ENCODE measurements at regions not wholly inside any gene's neighbourhood (a gene's known extent, or its start where the extent isn't known, plus 50 kb on each side); places are given as distances from the start of the nearest gene placed in this dataset.
A peak's percentile ranks its signal among the peaks of the same experiment; 100 is the strongest.

DNA sequence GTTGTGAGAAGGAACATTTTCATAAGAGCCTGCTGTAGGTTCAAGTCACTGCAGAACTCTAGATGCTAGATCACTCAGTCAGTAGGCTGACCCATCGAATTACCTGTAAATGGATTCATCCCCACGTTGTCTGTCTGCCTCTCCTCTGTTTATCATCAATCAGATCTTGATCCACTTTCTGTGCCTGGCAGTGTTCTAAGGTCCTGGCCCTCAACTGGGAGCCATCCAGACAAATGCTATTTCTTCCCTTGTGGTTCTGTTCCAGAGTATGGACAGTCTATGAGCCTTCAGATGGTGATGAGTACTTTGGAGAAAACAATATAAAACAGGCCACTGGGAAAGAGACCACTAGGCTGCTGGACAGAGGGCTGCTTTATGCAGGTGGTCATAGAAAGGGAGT, 699.4 kb upstream of the TMEM132C start:
- Mint-ChIP-seq H3K4me1 (no peaks in the 10 kb centered on the region), H3K4me3 (no peak overlapping the region), H3K27me3 (no peaks in the 10 kb centered on the region), H3K27ac (ENCODE audit: low read depth) (peak overlapping the region; percentile 79), H3K36me3 (ENCODE audit: insufficient read depth) (peaks cover 5% of the 10 kb centered on the region), H3K9me3 (peaks cover 32% of the 10 kb centered on the region)
- no peak for ATAC-seq (replicated peaks; ENCODE audit: extremely low read depth, poor library complexity, severe bottlenecking)
- no peak for DNase-seq (ENCODE audit: low spot score in 2 of 2)

DNA sequence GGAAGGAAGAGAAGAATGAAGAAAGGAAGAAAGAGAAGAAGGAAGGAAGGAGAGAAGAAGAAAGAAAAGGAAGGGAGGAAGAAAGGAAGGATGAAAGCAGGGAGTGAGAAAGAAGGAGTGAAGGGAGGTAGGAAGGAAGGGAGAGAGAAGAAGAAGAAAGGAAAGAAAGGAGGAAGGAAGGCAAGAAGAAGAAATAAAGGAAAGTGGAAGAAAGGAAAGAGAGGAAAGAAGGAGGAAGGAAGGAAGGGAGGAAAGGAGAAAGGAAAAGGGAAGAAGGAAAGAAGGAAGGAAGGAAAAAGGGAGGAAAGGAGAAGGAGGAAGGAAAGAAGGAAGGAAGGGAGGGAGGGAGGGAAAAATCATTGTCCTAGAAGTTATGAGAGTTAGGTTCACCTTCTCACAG, 696.6 kb upstream of the TMEM132C start:
- peaks cover 6% of the 10 kb centered on the region for H3K27me3 Mint-ChIP-seq
- H3K9me3 Mint-ChIP-seq, result peaks cover 30% of the 10 kb centered on the region
- DNase-seq (ENCODE audit: low spot score in 2 of 2) (no peak), ATAC-seq (replicated peaks; ENCODE audit: extremely low read depth, poor library complexity, severe bottlenecking) (no peak)
- no peaks in the 10 kb centered on the region for H3K4me1 Mint-ChIP-seq
- no peak overlapping the region for H3K4me3 Mint-ChIP-seq
- H3K36me3 Mint-ChIP-seq (ENCODE audit: insufficient read depth), result peaks cover 5% of the 10 kb centered on the region
- H3K27ac Mint-ChIP-seq (ENCODE audit: low read depth), result no peak overlapping the region

DNA sequence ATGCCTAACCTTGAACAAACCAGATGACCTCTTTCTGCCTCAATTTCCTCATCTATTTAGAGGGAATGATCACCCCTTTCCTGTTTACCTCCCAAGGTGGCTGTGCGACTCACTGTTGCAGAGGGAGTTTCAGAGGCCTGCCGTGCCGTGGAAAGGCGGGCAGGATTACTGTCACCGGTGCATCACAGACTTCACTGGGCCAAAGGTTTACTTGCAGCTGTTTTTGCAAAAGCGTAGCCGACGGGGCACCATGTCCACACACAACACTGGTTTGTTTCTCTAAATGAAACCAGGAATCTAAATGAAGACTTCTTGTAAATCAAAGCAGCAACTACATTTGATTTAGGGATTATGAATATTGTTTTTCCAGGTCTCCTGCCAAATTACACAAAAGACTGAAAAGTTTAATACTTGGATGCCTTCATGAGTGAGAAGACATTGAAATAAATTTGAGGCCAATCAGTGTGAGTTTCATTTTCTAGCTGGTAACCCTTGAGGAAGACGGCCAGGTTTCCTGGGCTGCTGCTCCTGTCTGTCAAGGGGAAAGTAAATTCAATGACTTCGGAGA, 696.1 kb upstream of the TMEM132C start:
- Mint-ChIP-seq H3K4me3 (no peak overlapping the region), H3K4me1 (no peaks in the 10 kb centered on the region), H3K27me3 (peaks cover 9% of the 10 kb centered on the region), H3K36me3 (ENCODE audit: insufficient read depth) (peaks cover 5% of the 10 kb centered on the region), H3K27ac (ENCODE audit: low read depth) (no peak overlapping the region), H3K9me3 (peaks cover 32% of the 10 kb centered on the region)
- ATAC-seq (replicated peaks; ENCODE audit: extremely low read depth, poor library complexity, severe bottlenecking), result no peak
- DNase-seq (ENCODE audit: low spot score in 2 of 2), result no peak

DNA sequence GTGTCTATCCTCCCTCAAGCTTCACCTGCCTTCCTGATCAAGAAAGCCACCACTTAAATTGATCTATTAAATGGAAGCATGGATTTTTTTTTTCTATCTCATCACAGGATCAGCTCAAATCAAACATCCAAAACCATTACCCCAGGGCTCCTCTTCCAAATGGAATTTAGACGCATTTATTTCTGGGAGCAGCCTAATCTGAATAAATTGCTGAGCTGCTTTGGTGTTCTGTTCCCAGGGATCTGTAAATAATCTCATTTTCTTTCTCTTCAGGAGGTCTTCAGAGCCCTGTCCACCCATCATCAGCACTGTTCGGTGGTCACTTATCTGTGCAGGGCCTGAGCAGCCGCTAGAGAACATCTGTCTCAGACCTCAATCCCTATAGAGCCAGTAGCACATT, 695.4 kb upstream of the TMEM132C start:
- peaks cover 5% of the 10 kb centered on the region for H3K36me3 Mint-ChIP-seq (ENCODE audit: insufficient read depth)
- DNase-seq (ENCODE audit: low spot score in 2 of 2) (no peak), ATAC-seq (replicated peaks; ENCODE audit: extremely low read depth, poor library complexity, severe bottlenecking) (no peak)
- H3K27ac Mint-ChIP-seq (ENCODE audit: low read depth), result no peak overlapping the region
- no peak overlapping the region for H3K4me3 Mint-ChIP-seq
- peaks cover 32% of the 10 kb centered on the region for H3K9me3 Mint-ChIP-seq
- H3K4me1 Mint-ChIP-seq, result no peaks in the 10 kb centered on the region
- H3K27me3 Mint-ChIP-seq, result peaks cover 9% of the 10 kb centered on the region

GRCh38 chr12:127579446-127579845, 687.5 kb upstream of the TMEM132C start:
- Mint-ChIP-seq H3K4me3 (no peak overlapping the region), H3K9me3 (peaks cover 6% of the 10 kb centered on the region), H3K27ac (ENCODE audit: low read depth) (no peak overlapping the region), H3K4me1 (no peaks in the 10 kb centered on the region), H3K27me3 (peaks cover 9% of the 10 kb centered on the region), H3K36me3 (ENCODE audit: insufficient read depth) (no peaks in the 10 kb centered on the region)
- no peak for ATAC-seq (replicated peaks; ENCODE audit: extremely low read depth, poor library complexity, severe bottlenecking)
- DNase-seq (ENCODE audit: low spot score in 2 of 2), result no peak

DNA sequence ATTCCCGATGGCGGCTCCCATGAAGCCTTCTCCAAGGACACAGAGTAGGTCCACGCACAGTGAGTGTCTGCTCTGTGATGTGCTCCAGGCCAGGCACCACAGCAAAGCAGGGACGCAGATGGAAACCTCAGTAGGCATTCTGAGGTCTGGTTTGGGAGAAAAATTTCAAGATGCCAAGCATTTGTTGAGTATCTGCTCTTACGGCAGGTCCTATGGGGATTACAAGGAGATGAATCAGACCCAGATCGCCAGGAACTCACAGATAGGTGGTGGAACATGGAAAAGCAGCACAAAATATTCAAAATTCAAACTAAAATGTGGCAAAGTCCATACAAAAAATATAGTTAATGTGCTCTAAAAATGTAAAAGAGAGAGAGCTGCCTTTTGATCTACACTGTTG, 684.9 kb upstream of the TMEM132C start:
- Mint-ChIP-seq H3K4me1 (no peaks in the 10 kb centered on the region), H3K27ac (ENCODE audit: low read depth) (no peak overlapping the region), H3K9me3 (peaks cover 8% of the 10 kb centered on the region), H3K27me3 (no peaks in the 10 kb centered on the region), H3K4me3 (no peak overlapping the region), H3K36me3 (ENCODE audit: insufficient read depth) (no peaks in the 10 kb centered on the region)
- no peak for ATAC-seq (replicated peaks; ENCODE audit: extremely low read depth, poor library complexity, severe bottlenecking)
- no peak for DNase-seq (ENCODE audit: low spot score in 2 of 2)

DNA sequence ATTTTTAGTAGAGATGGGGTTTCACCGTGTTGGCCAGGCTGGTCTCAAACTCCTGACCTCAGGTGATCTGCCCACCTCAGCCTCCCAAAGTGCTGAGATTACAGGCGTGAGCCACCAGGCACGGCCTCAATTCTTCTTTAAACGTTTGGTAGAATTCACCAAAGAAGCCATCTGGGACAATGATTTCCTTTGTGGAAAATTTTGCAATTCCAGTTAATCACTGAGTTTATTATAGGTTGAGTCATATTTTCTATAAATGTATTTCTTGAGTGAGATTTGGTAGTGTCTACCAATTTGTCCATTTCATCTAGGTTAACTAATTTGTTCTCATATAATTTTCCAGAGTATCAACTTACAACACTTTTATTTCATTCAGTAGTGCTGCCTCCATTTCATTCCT, 683.9 kb upstream of the TMEM132C start:
- Mint-ChIP-seq H3K4me1 (no peaks in the 10 kb centered on the region), H3K4me3 (no peak overlapping the region), H3K36me3 (ENCODE audit: insufficient read depth) (no peaks in the 10 kb centered on the region), H3K27ac (ENCODE audit: low read depth) (no peak overlapping the region), H3K27me3 (no peaks in the 10 kb centered on the region), H3K9me3 (peaks cover 8% of the 10 kb centered on the region)
- DNase-seq (ENCODE audit: low spot score in 2 of 2) (no peak), ATAC-seq (replicated peaks; ENCODE audit: extremely low read depth, poor library complexity, severe bottlenecking) (no peak)

DNA sequence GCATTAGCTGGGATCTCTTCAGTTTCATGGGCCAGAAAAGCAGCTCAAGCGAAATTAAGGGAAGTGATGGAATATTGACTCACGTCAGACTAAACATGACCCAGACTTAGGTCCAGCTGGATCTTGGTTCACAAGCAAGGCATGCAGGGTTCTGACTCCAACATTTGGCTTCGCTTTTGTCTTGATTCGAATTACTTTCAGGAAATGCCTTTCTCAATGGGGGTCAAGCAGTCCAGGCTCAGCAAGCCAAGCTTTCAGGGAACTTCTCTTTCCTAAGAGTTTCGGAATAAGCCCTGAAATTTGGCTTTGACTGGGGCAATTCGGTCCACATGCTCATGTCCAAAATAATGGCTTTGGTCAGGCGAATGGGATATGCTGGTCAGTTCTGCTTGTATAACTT, 678.7 kb upstream of the TMEM132C start:
- no peaks in the 10 kb centered on the region for H3K4me1 Mint-ChIP-seq
- DNase-seq (ENCODE audit: low spot score in 2 of 2), result no peak
- H3K4me3 Mint-ChIP-seq, result no peak overlapping the region
- peaks cover 8% of the 10 kb centered on the region for H3K9me3 Mint-ChIP-seq
- H3K36me3 Mint-ChIP-seq (ENCODE audit: insufficient read depth), result no peaks in the 10 kb centered on the region
- H3K27ac Mint-ChIP-seq (ENCODE audit: low read depth), result no peak overlapping the region
- no peak for ATAC-seq (replicated peaks; ENCODE audit: extremely low read depth, poor library complexity, severe bottlenecking)
- no peaks in the 10 kb centered on the region for H3K27me3 Mint-ChIP-seq

DNA sequence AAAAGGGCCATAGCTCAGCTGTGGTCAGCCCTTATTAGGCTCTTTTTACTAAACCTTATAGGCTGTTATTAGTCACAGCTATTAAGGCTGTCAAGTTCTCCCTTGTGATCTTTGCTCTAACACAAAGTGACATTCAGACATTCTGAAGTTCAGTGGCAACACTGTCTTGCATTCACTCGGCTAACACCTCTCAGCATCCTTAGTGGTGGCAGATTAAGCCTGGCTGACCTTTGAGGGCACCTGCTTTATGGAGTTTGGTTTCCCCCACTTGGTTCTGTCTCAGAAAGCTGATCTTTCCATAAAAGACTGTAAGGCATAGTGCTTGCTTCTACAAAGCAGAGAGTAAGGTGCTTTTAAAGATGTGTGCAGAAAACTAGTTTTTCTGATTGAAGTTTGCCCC, 677.4 kb upstream of the TMEM132C start:
- Mint-ChIP-seq H3K4me1 (no peaks in the 10 kb centered on the region), H3K27me3 (no peaks in the 10 kb centered on the region), H3K36me3 (ENCODE audit: insufficient read depth) (no peaks in the 10 kb centered on the region), H3K9me3 (peaks cover 8% of the 10 kb centered on the region), H3K4me3 (no peak overlapping the region), H3K27ac (ENCODE audit: low read depth) (no peak overlapping the region)
- no peak for ATAC-seq (replicated peaks; ENCODE audit: extremely low read depth, poor library complexity, severe bottlenecking)
- no peak for DNase-seq (ENCODE audit: low spot score in 2 of 2)

DNA sequence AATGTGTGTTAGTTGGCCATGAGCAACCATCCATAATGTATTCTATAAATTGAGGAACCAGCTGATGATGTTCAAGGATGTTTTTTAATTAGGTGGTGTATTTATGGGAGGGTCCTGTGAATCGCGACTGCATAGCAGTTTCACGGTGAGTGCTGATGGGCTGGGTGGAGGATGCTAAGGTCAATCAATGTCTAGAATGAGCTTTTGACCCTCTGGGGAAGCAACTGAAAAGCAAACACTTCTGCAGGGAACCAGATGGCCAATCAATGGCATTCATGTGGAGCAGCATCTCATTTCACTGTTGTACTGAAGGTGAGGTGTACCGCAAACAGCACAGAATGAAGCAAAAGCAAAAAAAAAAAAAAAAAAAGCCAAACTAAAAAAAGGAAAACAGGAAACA, 676.1 kb upstream of the TMEM132C start:
- no peaks in the 10 kb centered on the region for H3K27me3 Mint-ChIP-seq
- H3K36me3 Mint-ChIP-seq (ENCODE audit: insufficient read depth), result no peaks in the 10 kb centered on the region
- H3K4me3 Mint-ChIP-seq, result no peak overlapping the region
- peaks cover 7% of the 10 kb centered on the region for H3K9me3 Mint-ChIP-seq
- DNase-seq (ENCODE audit: low spot score in 2 of 2) (no peak), ATAC-seq (replicated peaks; ENCODE audit: extremely low read depth, poor library complexity, severe bottlenecking) (no peak)
- H3K27ac Mint-ChIP-seq (ENCODE audit: low read depth), result no peak overlapping the region
- no peaks in the 10 kb centered on the region for H3K4me1 Mint-ChIP-seq

DNA sequence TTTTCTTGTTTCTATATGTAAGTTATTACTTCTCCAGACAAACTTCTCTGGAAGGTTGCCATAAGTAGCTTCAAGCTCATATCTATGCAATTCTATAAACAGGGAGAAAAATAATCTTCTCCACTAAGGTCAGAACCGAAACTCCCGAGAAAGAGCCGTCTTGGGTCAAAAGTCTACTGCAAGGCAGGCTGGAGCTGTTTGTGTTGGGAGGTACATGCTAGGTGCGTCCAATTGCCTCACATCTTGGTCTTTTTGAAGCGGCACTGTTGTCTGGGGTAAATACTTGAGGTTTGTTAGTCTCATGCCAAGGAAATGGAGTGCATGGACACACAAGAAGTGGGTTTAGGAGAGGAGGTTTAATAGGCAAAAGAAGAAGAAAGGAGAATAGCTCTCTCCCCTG, 674.7 kb upstream of the TMEM132C start:
- H3K9me3 Mint-ChIP-seq, result no peaks in the 10 kb centered on the region
- ATAC-seq (replicated peaks; ENCODE audit: extremely low read depth, poor library complexity, severe bottlenecking), result no peak
- no peak overlapping the region for H3K4me3 Mint-ChIP-seq
- no peak for DNase-seq (ENCODE audit: low spot score in 2 of 2)
- H3K36me3 Mint-ChIP-seq (ENCODE audit: insufficient read depth), result no peaks in the 10 kb centered on the region
- H3K27me3 Mint-ChIP-seq, result no peaks in the 10 kb centered on the region
- no peak overlapping the region for H3K27ac Mint-ChIP-seq (ENCODE audit: low read depth)
- no peaks in the 10 kb centered on the region for H3K4me1 Mint-ChIP-seq

DNA sequence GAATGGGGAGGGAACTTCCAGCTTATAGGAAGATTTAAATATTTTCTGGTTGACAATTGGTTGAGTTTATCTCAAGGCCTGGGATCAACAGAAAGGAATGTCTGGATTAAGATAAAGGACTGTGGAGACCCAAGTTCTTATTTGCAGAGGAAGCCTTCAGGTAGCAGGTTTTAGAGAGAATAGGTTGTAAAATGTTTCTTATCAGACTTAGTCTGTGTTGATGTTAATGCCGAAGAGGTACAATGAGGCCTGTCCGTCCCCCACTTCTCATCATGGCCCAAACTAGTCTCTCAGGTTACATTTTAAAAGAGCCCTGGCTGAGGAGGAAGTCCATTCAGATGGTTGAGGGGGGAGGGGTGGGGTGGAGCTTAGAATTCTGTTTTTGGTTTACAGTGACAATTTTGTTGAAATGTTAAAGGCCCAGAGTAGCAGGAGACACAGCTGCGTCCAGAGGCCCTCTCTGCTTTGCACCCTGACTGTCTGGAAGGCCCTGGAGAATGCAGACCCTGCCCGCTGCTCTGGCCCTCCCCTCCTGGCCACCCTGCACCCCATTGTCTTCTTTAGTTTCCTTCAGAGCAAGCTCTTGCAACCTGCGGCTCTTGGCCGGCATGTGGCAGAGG, 672.5 kb upstream of the TMEM132C start:
- ATAC-seq (replicated peaks; ENCODE audit: extremely low read depth, poor library complexity, severe bottlenecking), result no peak

DNA sequence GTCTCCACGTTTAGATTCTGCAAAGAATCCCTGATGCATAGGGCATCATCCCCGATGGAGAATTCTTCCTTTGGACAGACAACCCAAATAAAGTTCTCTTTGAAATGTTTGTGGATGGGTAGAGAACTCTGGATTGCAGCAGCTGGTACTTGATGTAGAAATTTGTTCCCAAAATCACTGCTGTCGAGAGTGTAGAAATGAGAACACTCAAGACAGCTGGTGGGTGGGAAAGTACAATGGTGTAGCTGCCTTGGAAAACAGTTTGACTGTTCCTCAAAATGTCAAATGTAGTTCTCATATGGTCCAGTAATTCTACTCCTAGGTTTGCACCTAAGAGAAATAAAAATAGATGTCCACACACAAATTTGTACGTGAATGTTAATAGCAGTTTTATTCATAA, 671.5 kb upstream of the TMEM132C start:
- Mint-ChIP-seq H3K27ac (ENCODE audit: low read depth) (no peak overlapping the region), H3K4me1 (no peaks in the 10 kb centered on the region), H3K4me3 (no peak overlapping the region), H3K9me3 (no peaks in the 10 kb centered on the region), H3K27me3 (no peaks in the 10 kb centered on the region), H3K36me3 (ENCODE audit: insufficient read depth) (no peaks in the 10 kb centered on the region)
- DNase-seq (ENCODE audit: low spot score in 2 of 2), result no peak
- ATAC-seq (replicated peaks; ENCODE audit: extremely low read depth, poor library complexity, severe bottlenecking), result no peak

More for the DNA sequence above, 672.5 kb upstream of the TMEM132C start:
- Mint-ChIP-seq H3K36me3 (ENCODE audit: insufficient read depth) (no peaks in the 10 kb centered on the region), H3K4me1 (no peaks in the 10 kb centered on the region), H3K27ac (ENCODE audit: low read depth) (no peak overlapping the region), H3K9me3 (no peaks in the 10 kb centered on the region), H3K4me3 (no peak overlapping the region), H3K27me3 (no peaks in the 10 kb centered on the region)
- DNase-seq (ENCODE audit: low spot score in 2 of 2), result no peak
